GM12891 (cell line): ENCODE measurements at regions not wholly inside any gene's neighbourhood (a gene's known extent, or its start where the extent isn't known, plus 50 kb on each side); places are given as distances from the start of the nearest gene placed in this dataset.

Experiments
- PAX5 ChIP-seq: IDR thresholded peaks from 2 replicates; pipeline ENCODE4 v1.6.1; 2011; ENCODE audit warnings: low read length, moderate library complexity, mild to moderate bottlenecking; ENCODE audit not compliant: insufficient read depth, severe bottlenecking
- POLR2A ChIP-seq: IDR thresholded peaks from 2 replicates; pipeline ENCODE4 v1.6.1; 2011; ENCODE audit warnings: low read depth, low read length, control low read depth
- POLR2AphosphoS5 ChIP-seq: IDR thresholded peaks from 2 replicates; pipeline ENCODE4 v1.6.1; 2011; ENCODE audit warnings: low read depth, low read length, control low read depth

DNA sequence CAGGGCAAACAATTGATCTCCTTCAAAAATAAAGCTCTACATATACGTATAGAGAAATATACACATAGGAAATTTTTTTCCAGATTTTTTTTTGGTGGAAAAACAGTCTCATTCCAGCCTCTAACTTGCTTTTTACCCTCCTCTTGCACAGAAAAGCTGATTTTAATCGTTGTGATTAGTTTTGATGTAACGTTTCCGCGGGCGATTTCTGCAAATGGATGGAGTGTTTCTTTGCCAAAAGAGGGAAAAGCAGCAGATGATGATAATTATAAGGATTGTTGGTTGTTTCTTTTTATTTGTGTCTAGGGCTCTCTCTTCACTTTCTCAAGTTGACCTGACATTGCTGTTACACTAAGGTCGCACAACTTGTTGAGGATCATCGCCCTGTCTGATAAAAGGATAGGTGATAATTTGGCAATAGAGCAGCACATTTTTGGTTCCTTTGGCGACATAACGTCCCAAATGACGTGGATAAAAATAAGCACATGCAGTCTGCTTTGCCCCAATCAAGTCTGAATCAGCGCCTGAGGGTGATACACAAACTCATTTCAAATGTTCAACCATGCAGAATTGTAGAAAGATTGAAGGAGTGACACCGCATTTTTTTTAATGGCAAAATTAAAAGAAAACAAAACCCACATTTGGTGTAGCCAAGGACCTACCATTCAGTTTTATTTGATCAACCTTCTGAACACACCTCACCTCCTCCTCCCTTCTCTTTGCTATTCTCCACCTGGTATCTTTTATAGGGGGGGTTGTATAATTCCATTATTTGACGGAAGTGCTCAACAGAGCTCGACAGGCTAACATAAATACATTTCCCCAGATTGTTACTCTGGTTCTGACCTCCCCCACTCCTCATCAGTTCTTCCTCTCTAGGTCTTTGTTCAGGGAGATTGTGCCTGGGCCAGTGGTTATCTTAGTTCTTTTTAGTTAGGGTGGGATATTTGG lies 109.6 kb upstream of the KCTD1 start:
- TF ChIP-seq POLR2A, result no peak
- no peak for TF ChIP-seq POLR2AphosphoS5
- TF ChIP-seq PAX5, result no peak
